ENCODE measurements at regions not wholly inside any gene's neighbourhood (a gene's known extent, or its start where the extent isn't known, plus 50 kb on each side); places are given as distances from the start of the nearest gene placed in this dataset.

GRCh38 chr4:111933703-111934102, 211.6 kb upstream of the FAM241A start:
- in situ Hi-C loops (cut with MboI; ENCODE audit: low sequenced_read_pairs): no loop called here
- no peak overlapping the region for H3K56ac ChIP-seq (ENCODE audit: extremely low read depth, insufficient read depth, low read length)
- H2BK15ac ChIP-seq (ENCODE audit: low read depth, low read length): no peak overlapping the region
- no peak overlapping the region for H2BK20ac ChIP-seq (ENCODE audit: low read depth, low read length)
- no peak overlapping the region for H2AK5ac ChIP-seq (ENCODE audit: low read depth, low read length)
- H3K9me1 ChIP-seq (ENCODE audit: insufficient read depth, low read length): no peaks in the 10 kb centered on the region
- H3K4me2 ChIP-seq (ENCODE audit: low read depth, low read length): no peak overlapping the region
- H4K5ac ChIP-seq (ENCODE audit: low read depth, low read length): no peak overlapping the region
- H3K4ac ChIP-seq (ENCODE audit: low read depth, low read length): no peak overlapping the region
- no peak overlapping the region for H2AK9ac ChIP-seq (replicated peaks; ENCODE audit: low read depth, low read length, poor library complexity)
- H3K9ac ChIP-seq (ENCODE audit: low read depth, low read length): no peak overlapping the region
- no peak overlapping the region for H3K27ac ChIP-seq (ENCODE audit: insufficient read depth, low read length)
- no peak for DNase-seq
- ATAC-seq (ENCODE audit: low read depth): no peak
- H3K27me3 ChIP-seq (ENCODE audit: control insufficient read depth, insufficient read depth, low read length): no peaks in the 10 kb centered on the region
- intact Hi-C loops (cut with micrococcal nuclease): no loop called here
- TF ChIP-seq RAD21 (IDR thresholded peaks at IDR 0.05; ENCODE audit: low read length) (no peak), CHD1 (IDR thresholded peaks at IDR 0.05; ENCODE audit: low read depth, low read length) (no peak), POLR2A (IDR thresholded peaks at IDR 0.05; ENCODE audit: low read depth, low read length) (no peak), NFE2L2 (IDR thresholded peaks at IDR 0.05; ENCODE audit: low read depth, low read length) (no peak), CTCF (conservative IDR thresholded peaks at IDR 0.05; ENCODE audit: low read depth, low read length) (no peak), MXI1 (IDR thresholded peaks at IDR 0.05; ENCODE audit: borderline replicate concordance, low read depth, low read length) (no peak), ELK1 (IDR thresholded peaks at IDR 0.05; ENCODE audit: borderline replicate concordance, low read depth, low read length) (no peak), BHLHE40 (IDR thresholded peaks at IDR 0.05; ENCODE audit: low read depth, low read length) (no peak), USF2 (IDR thresholded peaks at IDR 0.05; ENCODE audit: low read depth, low read length) (no peak), SMC3 (IDR thresholded peaks at IDR 0.05; ENCODE audit: low read depth, low read length) (no peak), MAZ (IDR thresholded peaks at IDR 0.05; ENCODE audit: borderline replicate concordance, low read depth, low read length) (no peak), FOS (IDR thresholded peaks at IDR 0.05; ENCODE audit: low read depth, low read length) (no peak), RFX5 (IDR thresholded peaks at IDR 0.05; ENCODE audit: low read depth, low read length) (no peak), CEBPB (IDR thresholded peaks at IDR 0.05; ENCODE audit: low read depth, low read length) (no peak)
- no peak overlapping the region for H4K8ac ChIP-seq (ENCODE audit: low read depth in 2 of 2, low read length in 2 of 2)
- no peak overlapping the region for H2AFZ ChIP-seq (replicated peaks; ENCODE audit: low read length, poor library complexity)
- H2BK5ac ChIP-seq (ENCODE audit: low read depth, low read length, poor library complexity, severe bottlenecking): no peak overlapping the region
- H3K9me3 ChIP-seq (ENCODE audit: control insufficient read depth, insufficient read depth, low read length): no peaks in the 10 kb centered on the region
- CTCF ChIA-PET: no interaction called here
- no peak overlapping the region for H3K18ac ChIP-seq (ENCODE audit: low read depth, low read length)
- H3K14ac ChIP-seq (replicated peaks; ENCODE audit: low read depth, low read length): no peak overlapping the region
- no peaks in the 10 kb centered on the region for H4K20me1 ChIP-seq (ENCODE audit: insufficient read depth, low read length)
- no CpG with 5 or more reads among the region's 2 CpGs for WGBS, 2 experiments (ENCODE audit: extremely low coverage in 2 of 2, insufficient read length in 1 of 2)
- BruUV-seq (replicated peaks): no TSS peak
- H3K23ac ChIP-seq (ENCODE audit: low read depth, low read length): no peak overlapping the region
- no peaks in the 10 kb centered on the region for H3K36me3 ChIP-seq (ENCODE audit: control insufficient read depth, insufficient read depth, low read length)
- H3K4me3 ChIP-seq (ENCODE audit: insufficient read depth, low read depth, low read length): no peak overlapping the region
- POLR2A ChIA-PET (ENCODE audit: unreplicated experiment): no interaction called here
- no peak overlapping the region for H2BK120ac ChIP-seq (ENCODE audit: low read depth, low read length)
- no peak overlapping the region for H4K91ac ChIP-seq (ENCODE audit: insufficient read depth, low read depth, low read length)
- H3K79me1 ChIP-seq (ENCODE audit: low read depth in 1 of 2, low read length in 2 of 2): no peaks in the 10 kb centered on the region
- no peaks in the 10 kb centered on the region for H3K4me1 ChIP-seq (ENCODE audit: control insufficient read depth, insufficient read depth, low read length)
- dilution Hi-C loops (cut with HindIII; ENCODE audit: low sequenced_read_pairs, unreplicated experiment): no loop called here

Data from IMR-90 (cell line).